Endothelial cell of umbilical vein (primary cell): ENCODE measurements at regions not wholly inside any gene's neighbourhood (a gene's known extent, or its start where the extent isn't known, plus 50 kb on each side); places are given as distances from the start of the nearest gene placed in this dataset.
"Not testable (repeated sequence)": the region's sequence is repeated elsewhere in the genome, so short reads cannot be mapped to it uniquely, and the experiment has no call there.

Source experiments
- BruUV-seq: library from RNA; stranded (reverse); fragments of 400-500 nt; replicated peaks from 2 replicates; lab custom pipeline; 2021; lab: Mats Ljungman, UMichigan
- CTCF ChIA-PET: fragments of 300-600, 350-600 bp; sonication (Branson Sonifier 250); formaldehyde crosslinking; loops from one replicate; lab custom pipeline; 2021; ENCODE audit warnings: antibody characterized with exemption, inconsistent platforms; lab: Charles Lee
- POLR2A ChIA-PET: fragments of 300-600, 350-600 bp; sonication (Branson Sonifier 250); formaldehyde crosslinking; loops from one replicate; lab custom pipeline; 2021; ENCODE audit warnings: antibody characterized with exemption, inconsistent platforms; lab: Charles Lee
- DNase-seq: peaks from one replicate; pipeline ENCODE4 v3.0.0-alpha.2; 2011; ENCODE audit warnings: low read depth, low spot score
- FAIRE-seq: peaks from 2 replicates; lab custom pipeline; 2011; peaks lifted over from hg19 to GRCh38; lab: Jason Lieb, UNC
- H2AFZ ChIP-seq: 2 replicates; pipeline ENCODE4 v1.6.0; 2012; ENCODE audit warnings: low read depth, low read length, control low read depth, inconsistent platforms
- H3K27ac ChIP-seq: 2 replicates; pipeline ENCODE4 v1.5.1; 2011; ENCODE audit warnings: low read depth, mild to moderate bottlenecking, control low read depth, low read length, moderate library complexity; ENCODE audit not compliant: insufficient read depth
- H3K27me3 ChIP-seq, 2 experiments: 2 replicates each; pipeline versions ENCODE4 v1.6.0 to v1.6.1; 2011; ENCODE audit warnings: low read length in 2 of 2, mixed read lengths in 1 of 2; ENCODE audit not compliant: control insufficient read depth in 2 of 2, insufficient read depth in 2 of 2
- H3K36me3 ChIP-seq, 2 experiments: 2 replicates in 1 of 2; 3 replicates in 1 of 2; pipeline ENCODE4 v1.5.1; 2011; ENCODE audit warnings: low read length in 2 of 2, mild to moderate bottlenecking in 1 of 2, moderate library complexity in 1 of 2; ENCODE audit not compliant: control insufficient read depth in 2 of 2, insufficient read depth in 2 of 2; ENCODE audit errors: extremely low read depth in 1 of 2
- H3K4me1 ChIP-seq: 3 replicates; pipeline ENCODE4 v1.5.1; 2011; ENCODE audit warnings: mild to moderate bottlenecking, low read length; ENCODE audit not compliant: control insufficient read depth, insufficient read depth; ENCODE audit errors: extremely low read depth
- H3K4me2 ChIP-seq: 2 replicates; pipeline ENCODE4 v1.6.1; 2011; ENCODE audit warnings: low read length, control low read depth, mixed read lengths; ENCODE audit not compliant: insufficient read depth
- H3K4me3 ChIP-seq, 3 experiments: fragments of 200-600 bp in 1 of 3; sonication (generic), shearing (Covaris generic) in 1 of 3; replicated peaks in 1 of 3; 2 replicates each; pipeline ENCODE4 v1.5.1; 2011 to 2016; ENCODE audit warnings: control low read depth in 3 of 3, low read length in 3 of 3, mild to moderate bottlenecking in 2 of 3, inconsistent platforms in 1 of 3, low read depth in 1 of 3, moderate library complexity in 1 of 3; ENCODE audit not compliant: insufficient read depth in 1 of 3
- H3K79me2 ChIP-seq: 2 replicates; pipeline ENCODE4 v1.6.0; 2012; ENCODE audit warnings: low read length, inconsistent platforms; ENCODE audit not compliant: control insufficient read depth, insufficient read depth
- H3K9ac ChIP-seq: replicated peaks from 2 replicates; pipeline ENCODE3; 2011; ENCODE audit warnings: low read length, control low read depth; ENCODE audit not compliant: insufficient read depth; ENCODE audit errors: extremely low read depth
- H3K9me1 ChIP-seq: replicated peaks from 3 replicates; pipeline ENCODE4 v1.6.0; 2011; ENCODE audit warnings: mild to moderate bottlenecking, low read length; ENCODE audit not compliant: control insufficient read depth, insufficient read depth; ENCODE audit errors: extremely low read depth
- H3K9me3 ChIP-seq: replicated peaks from 2 replicates; pipeline ENCODE4 v1.5.1; 2012; ENCODE audit warnings: low read length, inconsistent platforms; ENCODE audit not compliant: control insufficient read depth, insufficient read depth
- H4K20me1 ChIP-seq: replicated peaks from 2 replicates; pipeline ENCODE3; 2011; ENCODE audit warnings: mild to moderate bottlenecking, low read length; ENCODE audit not compliant: control insufficient read depth, insufficient read depth; ENCODE audit errors: extremely low read depth
- GATA2 ChIP-seq: IDR thresholded peaks from 2 replicates; pipeline ENCODE4 v1.7.0; 2011; ENCODE audit warnings: low read depth, mild to moderate bottlenecking, moderate library complexity, mixed read lengths, low read length; ENCODE audit not compliant: insufficient read length, insufficient read depth
- JUN ChIP-seq: IDR thresholded peaks from 2 replicates; pipeline ENCODE4 v1.6.1; 2011; ENCODE audit warnings: borderline replicate concordance, low read depth; ENCODE audit not compliant: insufficient read length, insufficient read depth
- MAX ChIP-seq: IDR thresholded peaks from 2 replicates; pipeline ENCODE4 v1.6.1; 2011; ENCODE audit not compliant: insufficient read depth, insufficient read length
- POLR2A ChIP-seq: IDR thresholded peaks from 2 replicates; pipeline ENCODE4 v1.6.1; 2012; ENCODE audit warnings: low read depth, mild to moderate bottlenecking, control low read depth, low read length
- POLR2AphosphoS5 ChIP-seq: IDR thresholded peaks from 2 replicates; pipeline ENCODE4 v1.6.1; 2012; ENCODE audit warnings: low read depth, mild to moderate bottlenecking, control low read depth, low read length, moderate library complexity; ENCODE audit not compliant: insufficient read depth
- dilution Hi-C: fragments of 300-500 bp; cut with MboI; formaldehyde crosslinking; loops from one replicate; pipeline ENCODE4 v1.15.0; 2019; ENCODE audit warnings: low sequenced_read_pairs; ENCODE audit not compliant: extremely low pct_ligation_motif_present
- intact Hi-C: fragments of 100-400 bp; cut with micrococcal nuclease; formaldehyde crosslinking; loops from one replicate; pipeline ENCODE4 v1.10.0; 2022

- Histone ChIP-seq H3K9ac (no peak overlapping the region), H4K20me1 (no peaks in the 10 kb centered on the region), H3K79me2 (no peaks in the 10 kb centered on the region), H3K4me3 (no peak overlapping the region), H3K9me1 (no peaks in the 10 kb centered on the region), H3K36me3 (no peaks in the 10 kb centered on the region), H3K27me3 (no peaks in the 10 kb centered on the region), H2AFZ (no peak overlapping the region), H3K27ac (no peak overlapping the region), H3K4me2 (no peak overlapping the region), H3K4me1 (no peaks in the 10 kb centered on the region), H3K9me3 (no peaks in the 10 kb centered on the region)
- TF ChIP-seq POLR2A, result no peak
- TF ChIP-seq POLR2AphosphoS5, result no peak
- TF ChIP-seq GATA2, result no peak
- no peak for TF ChIP-seq MAX
- TF ChIP-seq JUN, result no peak
- dilution Hi-C loops (no loop called here), intact Hi-C loops (no loop called here)
- FAIRE-seq (no peak), DNase-seq (no peak)
- no TSS peak for BruUV-seq
- CTCF ChIA-PET, result no interaction called here
- POLR2A ChIA-PET, result no interaction called here
Measured at GRCh38 chr2:180819106-180819505, 161.3 kb upstream of the UBE2E3 start.

DNA sequence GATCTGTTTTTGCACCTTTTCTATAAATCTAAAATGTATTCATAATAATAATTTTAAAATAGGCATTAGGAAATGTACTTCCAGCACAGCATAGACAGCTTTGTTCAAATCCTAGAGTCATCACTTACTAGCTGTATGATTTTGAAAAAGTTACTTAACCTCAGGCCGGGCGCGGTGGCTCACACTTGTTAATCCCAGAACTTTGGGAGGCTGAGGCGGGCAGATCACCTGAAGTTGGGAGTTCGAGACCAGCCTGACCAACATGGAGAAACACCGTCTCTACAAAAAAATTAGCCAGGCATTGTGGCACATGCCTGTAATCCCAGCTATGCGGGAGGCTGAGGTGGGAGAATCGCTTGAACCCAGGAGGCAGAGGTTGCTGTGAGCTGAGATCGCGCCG, 161.7 kb upstream of the UBE2E3 start:
- H3K4me1 ChIP-seq, H3K27ac ChIP-seq, H4K20me1 ChIP-seq, H3K9me3 ChIP-seq, H3K27me3 ChIP-seq, H3K36me3 ChIP-seq, DNase-seq, dilution Hi-C loops, H2AFZ ChIP-seq, H3K79me2 ChIP-seq, H3K9me1 ChIP-seq, BruUV-seq, CTCF ChIA-PET, intact Hi-C loops, H3K4me3 ChIP-seq, H3K9ac ChIP-seq, H3K4me2 ChIP-seq, POLR2A ChIA-PET, FAIRE-seq: not testable (repeated sequence)
